Osteocyte (in vitro differentiated cells): ENCODE measurements at regions not wholly inside any gene's neighbourhood (a gene's known extent, or its start where the extent isn't known, plus 50 kb on each side); places are given as distances from the start of the nearest gene placed in this dataset.

ENCODE experiments used
- DNase-seq: peaks from one replicate; pipeline ENCODE4 v3.0.0; 2021; ENCODE audit warnings: mixed read lengths; ENCODE audit not compliant: unreplicated experiment; ENCODE audit errors: extremely low spot score
- H3K27ac Mint-ChIP-seq: one replicate; pipeline ENCODE4 v1.8.0; 2021; ENCODE audit warnings: mild to moderate bottlenecking, mixed read lengths; ENCODE audit not compliant: unreplicated experiment
- H3K27me3 Mint-ChIP-seq: one replicate; pipeline ENCODE4 v1.8.0; 2021; ENCODE audit warnings: mixed read lengths; ENCODE audit not compliant: unreplicated experiment
- H3K36me3 Mint-ChIP-seq: one replicate; pipeline ENCODE4 v1.8.0; 2021; ENCODE audit warnings: mixed read lengths; ENCODE audit not compliant: unreplicated experiment
- H3K4me1 Mint-ChIP-seq: one replicate; pipeline ENCODE4 v1.8.0; 2021; ENCODE audit warnings: mixed read lengths; ENCODE audit not compliant: unreplicated experiment
- H3K4me3 Mint-ChIP-seq: one replicate; pipeline ENCODE4 v1.8.0; 2021; ENCODE audit warnings: mild to moderate bottlenecking, moderate library complexity, mixed read lengths; ENCODE audit not compliant: unreplicated experiment
- H3K9me3 Mint-ChIP-seq: one replicate; pipeline ENCODE4 v1.8.0; 2021; ENCODE audit warnings: mixed read lengths; ENCODE audit not compliant: unreplicated experiment
- TF ChIP-seq, protein P1 (sequence below): fragments of 200-600 bp; sonication (generic); IDR thresholded peaks from 2 replicates; pipeline ENCODE4 v1.5.0; 2021; ENCODE audit warnings: antibody characterized with exemption, mild to moderate bottlenecking, moderate library complexity

DNA sequence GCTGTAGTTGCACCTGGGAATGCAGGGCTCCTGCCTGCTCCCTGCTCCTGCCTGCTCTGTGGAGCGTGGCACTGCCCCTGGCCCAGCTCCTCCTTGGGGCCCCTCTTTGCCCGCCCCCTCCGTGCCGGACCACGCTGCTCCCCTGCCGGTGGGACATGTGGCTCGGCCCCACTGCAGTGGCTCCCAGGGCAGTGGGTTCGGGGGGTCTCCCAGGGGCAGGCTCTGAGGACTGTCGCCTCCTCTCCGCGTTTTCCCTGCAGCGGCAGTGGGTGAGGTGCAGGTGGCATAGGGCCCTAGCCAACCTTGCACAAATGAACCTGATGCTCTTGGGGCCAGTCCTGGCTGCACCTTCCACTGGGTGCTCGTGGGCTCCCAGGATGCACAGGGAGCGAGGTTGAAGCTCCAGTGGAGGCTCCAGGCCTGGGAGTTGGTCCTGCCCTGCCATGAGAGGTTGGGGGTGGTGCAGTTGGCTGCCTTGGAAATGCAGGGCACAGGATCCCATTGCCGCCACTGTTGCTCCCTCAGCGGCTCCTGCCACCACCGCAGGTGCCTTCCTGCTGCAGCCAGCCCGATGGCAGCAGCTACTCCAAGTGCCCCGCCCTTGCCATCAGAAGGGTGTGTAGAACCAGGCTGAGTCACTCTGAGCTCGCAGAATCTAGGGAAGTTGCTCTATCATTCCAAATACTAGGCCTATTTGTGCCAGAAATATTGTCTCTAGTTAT is 313.1 kb upstream of the SYT4 start:
- Mint-ChIP-seq H3K4me3 (no peak overlapping the region), H3K4me1 (no peaks in the 10 kb centered on the region), H3K27ac (no peak overlapping the region), H3K27me3 (peaks cover 7% of the 10 kb centered on the region), H3K36me3 (no peaks in the 10 kb centered on the region), H3K9me3 (no peaks in the 10 kb centered on the region)
- TF ChIP-seq, protein P1, sequence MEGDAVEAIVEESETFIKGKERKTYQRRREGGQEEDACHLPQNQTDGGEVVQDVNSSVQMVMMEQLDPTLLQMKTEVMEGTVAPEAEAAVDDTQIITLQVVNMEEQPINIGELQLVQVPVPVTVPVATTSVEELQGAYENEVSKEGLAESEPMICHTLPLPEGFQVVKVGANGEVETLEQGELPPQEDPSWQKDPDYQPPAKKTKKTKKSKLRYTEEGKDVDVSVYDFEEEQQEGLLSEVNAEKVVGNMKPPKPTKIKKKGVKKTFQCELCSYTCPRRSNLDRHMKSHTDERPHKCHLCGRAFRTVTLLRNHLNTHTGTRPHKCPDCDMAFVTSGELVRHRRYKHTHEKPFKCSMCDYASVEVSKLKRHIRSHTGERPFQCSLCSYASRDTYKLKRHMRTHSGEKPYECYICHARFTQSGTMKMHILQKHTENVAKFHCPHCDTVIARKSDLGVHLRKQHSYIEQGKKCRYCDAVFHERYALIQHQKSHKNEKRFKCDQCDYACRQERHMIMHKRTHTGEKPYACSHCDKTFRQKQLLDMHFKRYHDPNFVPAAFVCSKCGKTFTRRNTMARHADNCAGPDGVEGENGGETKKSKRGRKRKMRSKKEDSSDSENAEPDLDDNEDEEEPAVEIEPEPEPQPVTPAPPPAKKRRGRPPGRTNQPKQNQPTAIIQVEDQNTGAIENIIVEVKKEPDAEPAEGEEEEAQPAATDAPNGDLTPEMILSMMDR, result no peak
- DNase-seq, result no peak

DNA sequence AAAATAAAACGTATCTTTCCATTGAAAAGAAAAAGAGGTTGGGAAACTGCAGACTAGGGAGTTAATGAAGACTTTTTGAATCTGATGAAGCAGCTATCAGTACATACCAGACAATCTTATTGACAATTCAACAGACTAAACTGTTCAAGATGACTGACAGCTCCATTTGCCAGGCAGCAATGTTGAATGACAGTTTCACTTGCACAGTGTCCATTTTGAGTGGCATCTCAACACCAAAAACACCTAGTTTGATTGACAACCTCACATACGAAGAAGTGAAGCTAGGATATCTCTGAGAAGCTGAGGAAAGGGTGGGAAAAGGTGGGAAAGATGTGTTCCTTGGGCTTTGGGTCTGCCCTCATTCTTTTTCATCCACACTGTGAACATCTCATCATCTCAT is 315.0 kb upstream of the SYT4 start:
- no peaks in the 10 kb centered on the region for H3K9me3 Mint-ChIP-seq
- H3K27ac Mint-ChIP-seq, result no peak overlapping the region
- H3K27me3 Mint-ChIP-seq, result peaks cover 9% of the 10 kb centered on the region
- TF ChIP-seq, protein P1, result no peak
- H3K4me3 Mint-ChIP-seq, result no peak overlapping the region
- no peaks in the 10 kb centered on the region for H3K36me3 Mint-ChIP-seq
- DNase-seq, result no peak
- H3K4me1 Mint-ChIP-seq, result no peaks in the 10 kb centered on the region

DNA sequence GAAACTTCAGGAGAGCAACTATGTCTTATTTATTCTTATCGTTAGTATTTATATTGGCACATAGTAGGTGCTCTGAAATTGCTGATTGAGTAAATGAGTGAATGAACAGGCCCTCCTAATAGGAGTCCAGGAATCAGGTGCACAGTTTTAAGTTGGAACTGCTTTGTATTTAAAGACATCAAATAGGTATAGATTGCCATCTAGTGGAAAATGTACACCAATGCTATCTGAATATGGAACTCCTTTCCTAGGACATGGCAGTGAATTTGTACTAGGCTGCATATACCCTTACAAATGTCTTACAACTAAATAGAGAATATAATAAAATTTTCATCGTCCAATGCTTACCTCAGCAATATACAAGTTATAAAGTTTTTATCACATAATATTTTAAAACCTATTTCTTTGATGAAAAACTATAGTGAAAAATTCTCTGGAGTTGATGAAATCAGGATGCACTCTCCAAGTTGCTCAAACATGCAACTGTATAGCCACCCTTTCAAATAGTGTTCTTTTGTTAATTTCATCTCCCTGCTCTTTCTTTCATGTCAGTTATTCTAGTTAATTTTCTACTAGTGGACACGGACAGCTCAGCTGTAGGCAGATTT is 318.9 kb upstream of the SYT4 start:
- Mint-ChIP-seq H3K27ac (no peak overlapping the region), H3K27me3 (peaks cover 7% of the 10 kb centered on the region), H3K4me1 (no peaks in the 10 kb centered on the region), H3K9me3 (no peaks in the 10 kb centered on the region), H3K36me3 (no peaks in the 10 kb centered on the region), H3K4me3 (no peak overlapping the region)
- no peak for DNase-seq
- TF ChIP-seq, protein P1, result peak; percentile 69

DNA sequence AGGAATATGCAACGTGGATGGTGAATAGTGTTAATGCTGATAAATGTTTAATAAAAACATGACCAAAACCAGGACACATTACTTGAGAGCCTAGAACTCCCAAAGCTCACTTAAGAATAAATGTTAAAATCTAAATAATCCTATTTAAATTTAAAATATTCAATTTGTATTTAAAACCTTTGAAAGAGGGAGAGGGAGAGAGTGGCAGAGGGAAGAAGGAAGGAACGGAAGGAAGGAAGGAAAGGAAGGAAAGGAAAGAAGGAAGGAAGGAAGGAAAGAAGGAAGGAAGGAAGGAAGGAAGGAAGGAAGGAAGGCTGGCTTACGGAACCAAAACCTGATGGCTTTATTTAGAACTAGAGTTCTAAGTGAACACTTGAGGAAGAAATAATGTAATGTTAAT is 324.1 kb upstream of the SYT4 start:
- no peak for DNase-seq
- no peaks in the 10 kb centered on the region for H3K4me1 Mint-ChIP-seq
- H3K36me3 Mint-ChIP-seq, result peaks cover 14% of the 10 kb centered on the region
- peaks cover 10% of the 10 kb centered on the region for H3K27me3 Mint-ChIP-seq
- H3K27ac Mint-ChIP-seq, result no peak overlapping the region
- H3K9me3 Mint-ChIP-seq, result peaks cover 28% of the 10 kb centered on the region
- no peak overlapping the region for H3K4me3 Mint-ChIP-seq
- TF ChIP-seq, protein P1, result no peak

DNA sequence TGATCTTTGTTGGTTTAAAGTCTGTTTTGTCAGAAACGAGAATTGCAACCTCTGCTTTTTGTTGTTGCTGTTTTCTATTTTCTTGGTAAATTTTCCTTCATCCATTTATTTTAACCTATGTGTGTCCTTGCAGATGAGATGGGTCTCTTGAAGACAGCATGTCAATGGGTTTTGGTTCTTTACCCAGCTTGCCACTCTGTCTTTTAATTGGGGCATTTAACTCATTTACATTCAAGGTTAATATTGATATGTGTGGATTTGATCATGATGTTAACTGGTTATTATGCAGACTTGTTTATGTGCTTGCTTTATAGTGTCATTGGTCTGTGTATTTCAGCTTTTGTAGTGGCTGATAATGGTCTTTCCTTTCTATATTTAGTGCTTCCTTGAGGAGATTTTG is 327.9 kb upstream of the SYT4 start:
- peaks cover 3% of the 10 kb centered on the region for H3K27me3 Mint-ChIP-seq
- TF ChIP-seq, protein P1, result no peak

More for the DNA sequence above, 327.9 kb upstream of the SYT4 start:
- no peak for DNase-seq
- H3K36me3 Mint-ChIP-seq, result peaks cover 14% of the 10 kb centered on the region
- H3K27ac Mint-ChIP-seq, result no peak overlapping the region
- peaks cover 28% of the 10 kb centered on the region for H3K9me3 Mint-ChIP-seq
- no peaks in the 10 kb centered on the region for H3K4me1 Mint-ChIP-seq
- no peak overlapping the region for H3K4me3 Mint-ChIP-seq
